Stomach (tissue), 8 donors: ENCODE measurements at regions not wholly inside any gene's neighbourhood (a gene's known extent, or its start where the extent isn't known, plus 50 kb on each side); places are given as distances from the start of the nearest gene placed in this dataset.

ENCODE experiments used
- DNase-seq, 2 donors: peaks; one replicate each; pipeline versions ENCODE4 v3.0.0 to v3.0.0-alpha.2; 2013 to 2019
- H3K27ac ChIP-seq, 5 donors: fragments of 200-600 bp in 4 of 5; sonication (generic) in 4 of 5; one replicate each; pipeline ENCODE4 v1.5.1; 2013 to 2019; ENCODE audit warnings: mild to moderate bottlenecking in 1 of 5, moderate library complexity in 1 of 5
- H3K27me3 ChIP-seq, 3 donors: fragments of 200-600 bp; sonication (generic); one replicate each; pipeline ENCODE4 v1.5.1; 2017 to 2019; ENCODE audit warnings: mixed run types in 1 of 3
- H3K36me3 ChIP-seq, 4 donors: fragments of 200-600 bp; sonication (generic); 1 replicate in 3 of 4; 2 replicates in 1 of 4; pipeline ENCODE4 v1.5.1; 2016 to 2019
- H3K4me1 ChIP-seq, 4 donors: fragments of 200-600 bp; sonication (generic); one replicate each; pipeline ENCODE4 v1.5.1; 2016 to 2019
- H3K4me3 ChIP-seq, 4 donors: fragments of 200-600 bp; sonication (generic) in 3 of 4; one replicate each; pipeline ENCODE4 v1.5.1; 2016 to 2019; ENCODE audit warnings: mild to moderate bottlenecking in 1 of 4
- H3K9me3 ChIP-seq, 4 donors: fragments of 200-600 bp; sonication (generic); one replicate each; pipeline ENCODE4 v1.5.1; 2016 to 2019
- CTCF ChIP-seq, 7 experiments: fragments of 450-650 bp in 4 of 7; fragments of 200-600 bp in 3 of 7; sonication (generic) in 3 of 7; IDR thresholded peaks; one replicate each; pipeline ENCODE4 v1.5.1; 2016 to 2019; ENCODE audit warnings: antibody characterized with exemption in 7 of 7, control low read depth in 2 of 7, mild to moderate bottlenecking in 1 of 7
- EP300 ChIP-seq: sonication (generic); formaldehyde crosslinking; IDR thresholded peaks from one replicate; pipeline ENCODE4 v1.6.1; 2017; ENCODE audit warnings: antibody characterized with exemption
- POLR2A ChIP-seq, 4 donors: fragments of 450-650 bp; IDR thresholded peaks; one replicate each; pipeline ENCODE4 v1.6.1; 2016; ENCODE audit warnings: antibody characterized with exemption in 4 of 4, control low read depth in 2 of 4, mild to moderate bottlenecking in 1 of 4, moderate library complexity in 1 of 4
- POLR2AphosphoS5 ChIP-seq, 3 donors: sonication (generic); formaldehyde crosslinking; IDR thresholded peaks; one replicate each; pipeline ENCODE4 v1.6.1; 2016; ENCODE audit warnings: antibody characterized with exemption in 3 of 3
- WGBS, 5 donors: extraction: QIAGEN DNeasy Blood & Tissue Kit in 3 of 5; methylation state at CpG; one replicate each; pipeline versions ENCODE4 v1.1.5 to v1.1.7; 2013 to 2018; 5-methylcytosine and 5-hydroxymethylcytosine counted together
- intact Hi-C: fragments of 100-400 bp; cut with DNase I; formaldehyde crosslinking; loops from one replicate; pipeline ENCODE4 v1.15.1; 2023; ENCODE audit warnings: low total_unique reads
- donor health status: healthy with polysubstance abuse.
- donor health status: Bipolar disorder and iron deficiency.
- donor health status: healthy.

- 57 to 69% (median 63%) methylated on average over 1 of the region's 1 CpG for WGBS, 5 donors
- TF ChIP-seq EP300 (no peak), CTCF (IDR thresholded peaks at IDR 0.05) (no peak)
- DNase-seq = no peak
- H3K36me3 ChIP-seq = no peaks in the 10 kb centered on the region
- H3K27ac ChIP-seq = no peak overlapping the region
- peaks cover 0 to 21% (median 0%) of the 10 kb centered on the region in 4 donors for H3K4me1 ChIP-seq
- no peaks in the 10 kb centered on the region for H3K9me3 ChIP-seq
- no peak overlapping the region for H3K4me3 ChIP-seq
- intact Hi-C loops = no loop called here
- H3K27me3 ChIP-seq = no peaks in the 10 kb centered on the region
Observed at GRCh38 chr1:81571946-81572345, 228.8 kb upstream of the ADGRL2 start.

DNA sequence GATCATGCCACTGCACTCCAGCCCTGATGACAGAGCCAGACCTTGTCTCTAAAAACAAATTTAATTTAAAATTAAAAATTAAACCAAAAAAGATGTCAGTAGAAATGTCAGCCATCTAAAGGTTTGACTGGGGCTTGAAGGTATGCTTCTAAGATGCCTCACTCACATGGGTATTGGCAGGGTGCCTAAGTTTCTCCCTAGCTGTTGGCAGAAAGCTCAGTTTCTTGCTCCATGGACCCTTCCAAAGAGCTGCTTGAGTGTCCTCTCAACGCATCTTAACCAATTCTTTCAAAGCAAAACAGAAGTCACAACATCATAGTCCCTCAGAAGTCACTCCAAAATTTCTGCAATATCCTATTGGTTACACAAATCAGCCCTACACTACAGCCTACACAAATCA is 231.0 kb upstream of the ADGRL2 start:
- 92 to 100% (median 96%) methylated on average over 1 of the region's 1 CpG for WGBS, 5 donors
- no peak overlapping the region for H3K27ac ChIP-seq
- TF ChIP-seq POLR2A (IDR thresholded peaks at IDR 0.05) (no peak), EP300 (no peak), CTCF (IDR thresholded peaks at IDR 0.05) (no peak), POLR2AphosphoS5 (IDR thresholded peaks at IDR 0.05) (no peak)
- H3K36me3 ChIP-seq = no peaks in the 10 kb centered on the region
- H3K27me3 ChIP-seq = no peaks in the 10 kb centered on the region
- no peaks in the 10 kb centered on the region for H3K9me3 ChIP-seq
- no peak overlapping the region for H3K4me3 ChIP-seq
- peaks cover 0 to 21% (median 0%) of the 10 kb centered on the region in 4 donors for H3K4me1 ChIP-seq
- no peak for DNase-seq
- intact Hi-C loops = no loop called here

GRCh38 chr1:81563632-81564031 is 237.1 kb upstream of the ADGRL2 start:
- no peak overlapping the region for H3K27ac ChIP-seq
- TF ChIP-seq POLR2A (IDR thresholded peaks at IDR 0.05) = no peak
- TF ChIP-seq EP300 = no peak
- TF ChIP-seq CTCF (IDR thresholded peaks at IDR 0.05) = no peak
- TF ChIP-seq POLR2AphosphoS5 (IDR thresholded peaks at IDR 0.05) = no peak
- intact Hi-C loops = no loop called here
- no peaks in the 10 kb centered on the region for H3K4me1 ChIP-seq
- DNase-seq = no peak
- no peak overlapping the region for H3K4me3 ChIP-seq
- H3K9me3 ChIP-seq = no peaks in the 10 kb centered on the region
- no peaks in the 10 kb centered on the region for H3K27me3 ChIP-seq
- no peaks in the 10 kb centered on the region for H3K36me3 ChIP-seq

GRCh38 chr1:81562934-81563333 is 237.8 kb upstream of the ADGRL2 start:
- TF ChIP-seq CTCF (IDR thresholded peaks at IDR 0.05) (no peak), POLR2AphosphoS5 (IDR thresholded peaks at IDR 0.05) (no peak), POLR2A (IDR thresholded peaks at IDR 0.05) (no peak), EP300 (no peak)
- H3K27ac ChIP-seq = no peak overlapping the region
- 78 to 87% (median 85%) methylated on average over 3 of the region's 3 CpGs for WGBS, 5 donors
- no peaks in the 10 kb centered on the region for H3K27me3 ChIP-seq
- no peaks in the 10 kb centered on the region for H3K4me1 ChIP-seq
- intact Hi-C loops = no loop called here
- H3K4me3 ChIP-seq = no peak overlapping the region
- no peak for DNase-seq
- H3K9me3 ChIP-seq = no peaks in the 10 kb centered on the region
- H3K36me3 ChIP-seq = no peaks in the 10 kb centered on the region

DNA sequence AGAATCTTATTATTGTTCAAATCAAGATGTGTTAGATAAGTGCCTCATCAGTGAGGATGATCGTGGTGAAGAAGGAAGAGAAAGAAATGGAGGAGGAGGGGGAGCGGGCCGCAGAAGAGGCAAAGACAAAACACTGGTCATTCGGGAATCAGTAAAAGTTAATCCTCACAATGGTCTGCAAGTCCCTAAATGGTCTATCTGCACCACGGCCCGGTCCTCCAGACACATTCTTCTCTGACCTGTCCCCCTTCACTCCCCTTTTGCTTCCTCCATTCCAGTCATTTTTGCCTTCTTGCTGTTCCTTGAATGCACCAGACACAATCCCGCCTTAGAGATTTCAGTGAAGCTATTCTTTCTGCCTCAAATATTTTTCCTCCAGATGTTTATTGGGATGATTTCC is 240.1 kb upstream of the ADGRL2 start:
- TF ChIP-seq CTCF (IDR thresholded peaks at IDR 0.05) (no peak), POLR2A (IDR thresholded peaks at IDR 0.05) (no peak), EP300 (no peak), POLR2AphosphoS5 (IDR thresholded peaks at IDR 0.05) (no peak)
- H3K27me3 ChIP-seq = no peaks in the 10 kb centered on the region
- H3K4me3 ChIP-seq = no peak overlapping the region
- intact Hi-C loops = no loop called here
- H3K4me1 ChIP-seq = no peaks in the 10 kb centered on the region
- WGBS, 5 donors = 86 to 93% (median 90%) methylated on average over 7 of the region's 7 CpGs
- no peaks in the 10 kb centered on the region for H3K36me3 ChIP-seq
- no peak overlapping the region for H3K27ac ChIP-seq
- no peaks in the 10 kb centered on the region for H3K9me3 ChIP-seq
- DNase-seq = no peak
